ENCODE measurements at regions not wholly inside any gene's neighbourhood (a gene's known extent, or its start where the extent isn't known, plus 50 kb on each side); places are given as distances from the start of the nearest gene placed in this dataset.
A peak's percentile ranks its signal among the peaks of the same experiment; 100 is the strongest.
"Not testable (repeated sequence)": the region's sequence is repeated elsewhere in the genome, so short reads cannot be mapped to it uniquely, and the experiment has no call there.

DNA sequence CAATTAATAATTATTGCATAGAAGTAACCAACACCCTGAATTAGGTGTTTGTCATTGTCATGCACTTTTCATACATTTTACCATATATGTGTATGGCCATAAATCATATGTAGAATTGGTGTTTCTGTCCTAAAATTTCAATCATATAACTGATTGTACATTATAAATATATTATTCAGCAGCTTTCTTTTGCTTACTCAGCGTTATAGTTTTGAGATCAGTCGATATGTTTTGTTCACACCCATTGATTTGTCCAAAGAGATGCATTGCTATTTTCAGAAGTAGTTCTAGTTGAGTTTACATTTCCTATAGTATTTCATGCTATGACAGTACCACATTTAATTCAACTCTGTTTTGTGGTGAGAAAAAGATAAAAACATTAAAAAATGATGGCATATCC lies 50.5 kb upstream of the PARP4 start:
- POLR2A ChIA-PET, result no interaction called here
- intact Hi-C loops (cut with micrococcal nuclease), result no loop called here
- Mint-ChIP-seq H3K9me3 (no peaks in the 10 kb centered on the region), H3K36me3 (no peaks in the 10 kb centered on the region), H3K27me3 (peaks cover 28 to 53% (median 36%) of the 10 kb centered on the region in 5 donors), H3K4me1 (peaks cover 0 to 12% (median 9%) of the 10 kb centered on the region in 7 donors), H3K27ac (no peak overlapping the region), H3K4me3 (no peak overlapping the region)
- Histone ChIP-seq H3K36me3 (ENCODE audit: control insufficient read depth in 2 of 3, insufficient read depth in 3 of 3, low read length in 3 of 3) (no peaks in the 10 kb centered on the region), H3K9me3 (ENCODE audit: control insufficient read depth in 2 of 3, low read length in 3 of 3) (no peaks in the 10 kb centered on the region), H3K4me1 (ENCODE audit: control insufficient read depth in 2 of 2, insufficient read depth in 2 of 2, low read length in 2 of 2) (no peaks in the 10 kb centered on the region), H3K4me3 (ENCODE audit: low read length) (no peak overlapping the region), H3K27ac (ENCODE audit: low read depth, low read length) (no peak overlapping the region), H3K27me3 (ENCODE audit: control insufficient read depth in 2 of 2, insufficient read depth in 2 of 2, low read length in 2 of 2) (peaks cover 0 to 4% of the 10 kb centered on the region in 2 donors)
- DNase-seq (no peak), ATAC-seq (no peak)
- CTCF ChIA-PET, result no interaction called here

- CTCF ChIA-PET, result not testable (repeated sequence)
These were observed 51.4 kb upstream of the PARP4 start for GRCh38 chr13:24563971-24564370.

GRCh38 chr13:24564881-24565280 lies 52.3 kb upstream of the PARP4 start:
- Mint-ChIP-seq H3K27me3 (peaks cover 10 to 37% (median 19%) of the 10 kb centered on the region in 5 donors), H3K4me3 (no peak overlapping the region), H3K9me3 (no peaks in the 10 kb centered on the region), H3K4me1 (peaks cover 0 to 3% (median under 1%) of the 10 kb centered on the region in 7 donors), H3K36me3 (no peaks in the 10 kb centered on the region), H3K27ac (no peak overlapping the region)
- no peak for DNase-seq
- Histone ChIP-seq H3K36me3 (ENCODE audit: control insufficient read depth in 2 of 3, insufficient read depth in 3 of 3, low read length in 3 of 3) (no peaks in the 10 kb centered on the region), H3K27ac (ENCODE audit: low read depth, low read length) (no peak overlapping the region), H3K4me3 (ENCODE audit: low read length) (no peak overlapping the region), H3K4me1 (ENCODE audit: control insufficient read depth in 2 of 2, insufficient read depth in 2 of 2, low read length in 2 of 2) (no peaks in the 10 kb centered on the region), H3K27me3 (ENCODE audit: control insufficient read depth in 2 of 2, insufficient read depth in 2 of 2, low read length in 2 of 2) (peaks cover 0 to 4% of the 10 kb centered on the region in 2 donors), H3K9me3 (ENCODE audit: control insufficient read depth in 2 of 3, low read length in 3 of 3) (no peaks in the 10 kb centered on the region)
- no peak for ATAC-seq
- CTCF ChIA-PET, result no interaction called here
- intact Hi-C loops (cut with micrococcal nuclease), result no loop called here
- POLR2A ChIA-PET, result no interaction called here

More at GRCh38 chr13:24563971-24564370, 51.4 kb upstream of the PARP4 start:
- H3K4me3 Mint-ChIP-seq; H3K4me3 ChIP-seq (ENCODE audit: low read length); H3K36me3 ChIP-seq (ENCODE audit: control insufficient read depth in 2 of 3, insufficient read depth in 3 of 3, low read length in 3 of 3); H3K9me3 Mint-ChIP-seq; POLR2A ChIA-PET; DNase-seq; intact Hi-C loops (cut with micrococcal nuclease); H3K4me1 ChIP-seq (ENCODE audit: control insufficient read depth in 2 of 2, insufficient read depth in 2 of 2, low read length in 2 of 2); ATAC-seq; H3K27me3 ChIP-seq (ENCODE audit: control insufficient read depth in 2 of 2, insufficient read depth in 2 of 2, low read length in 2 of 2); H3K36me3 Mint-ChIP-seq; H3K27ac Mint-ChIP-seq; H3K9me3 ChIP-seq (ENCODE audit: control insufficient read depth in 2 of 3, low read length in 3 of 3); H3K27ac ChIP-seq (ENCODE audit: low read depth, low read length): not testable (repeated sequence)
- Mint-ChIP-seq H3K4me1 (peaks cover 0 to 12% (median 9%) of the 10 kb centered on the region in 7 donors), H3K27me3 (peaks cover 19 to 46% (median 28%) of the 10 kb centered on the region in 5 donors)

DNA sequence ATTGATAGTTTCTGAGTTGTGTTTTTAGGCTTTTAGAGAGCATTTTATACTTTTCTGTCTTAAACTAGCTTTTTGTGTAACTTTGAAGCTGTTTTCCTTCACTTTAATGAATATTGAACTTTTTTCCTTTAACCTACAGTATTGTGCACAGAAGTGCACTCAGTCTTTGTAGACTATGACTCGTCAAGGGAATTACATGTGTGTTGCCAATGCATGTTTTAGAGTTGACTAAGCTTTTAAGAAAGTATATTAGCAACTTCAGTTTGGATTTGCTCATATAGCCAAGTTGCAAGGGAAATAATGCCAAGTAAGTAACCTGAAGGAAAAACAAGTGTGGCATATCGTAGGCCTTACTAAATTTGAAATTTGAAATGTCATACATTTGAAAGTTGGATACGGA lies 55.0 kb upstream of the PARP4 start:
- H3K27ac ChIP-seq (ENCODE audit: low read depth, low read length); H3K27me3 ChIP-seq (ENCODE audit: control insufficient read depth in 2 of 2, insufficient read depth in 2 of 2, low read length in 2 of 2); H3K36me3 Mint-ChIP-seq; H3K27ac Mint-ChIP-seq; intact Hi-C loops (cut with micrococcal nuclease); H3K9me3 ChIP-seq (ENCODE audit: control insufficient read depth in 2 of 3, low read length in 3 of 3); CTCF ChIA-PET; H3K4me3 Mint-ChIP-seq; H3K4me1 ChIP-seq (ENCODE audit: control insufficient read depth in 2 of 2, insufficient read depth in 2 of 2, low read length in 2 of 2); H3K4me3 ChIP-seq (ENCODE audit: low read length); H3K4me1 Mint-ChIP-seq; ATAC-seq; DNase-seq; H3K9me3 Mint-ChIP-seq; H3K36me3 ChIP-seq (ENCODE audit: control insufficient read depth in 2 of 3, insufficient read depth in 3 of 3, low read length in 3 of 3): not testable (repeated sequence)
- POLR2A ChIA-PET, result interaction anchor here (0.8 kb wide), 1 partner anchor 56 kb away, joined by 3 read pairs; no protein-coding TSS in a partner anchor
- peaks cover 10 to 39% (median 13%) of the 10 kb centered on the region in 5 donors for H3K27me3 Mint-ChIP-seq

GRCh38 chr13:24574847-24575246 lies 62.3 kb upstream of the PARP4 start:
- CTCF ChIA-PET, result no interaction called here
- no peaks in the 10 kb centered on the region for H3K27me3 ChIP-seq (ENCODE audit: control insufficient read depth in 2 of 2, insufficient read depth in 2 of 2, low read length in 2 of 2)
- DNase-seq (no peak), ATAC-seq (no peak)
- peaks cover 0 to 8% (median 5%) of the 10 kb centered on the region in 5 donors for H3K36me3 Mint-ChIP-seq
- no peaks in the 10 kb centered on the region for H3K36me3 ChIP-seq (ENCODE audit: control insufficient read depth in 2 of 3, insufficient read depth in 3 of 3, low read length in 3 of 3)
- intact Hi-C loops (cut with micrococcal nuclease), result no loop called here
- H3K4me3 ChIP-seq (ENCODE audit: low read length), result no peak overlapping the region
- peaks cover 4 to 20% (median 10%) of the 10 kb centered on the region in 11 donors for H3K9me3 Mint-ChIP-seq
- no peak overlapping the region for H3K27ac ChIP-seq (ENCODE audit: low read depth, low read length)
- H3K4me1 ChIP-seq (ENCODE audit: control insufficient read depth in 2 of 2, insufficient read depth in 2 of 2, low read length in 2 of 2), result no peaks in the 10 kb centered on the region
- peaks cover 0 to 3% (median 0%) of the 10 kb centered on the region in 7 donors for H3K4me1 Mint-ChIP-seq
- H3K27me3 Mint-ChIP-seq, result peaks cover 7 to 18% (median 12%) of the 10 kb centered on the region in 5 donors
- no peaks in the 10 kb centered on the region for H3K9me3 ChIP-seq (ENCODE audit: control insufficient read depth in 2 of 3, low read length in 3 of 3)
- H3K27ac Mint-ChIP-seq, result no peak overlapping the region
- no peak overlapping the region for H3K4me3 Mint-ChIP-seq
- POLR2A ChIA-PET, result no interaction called here

DNA sequence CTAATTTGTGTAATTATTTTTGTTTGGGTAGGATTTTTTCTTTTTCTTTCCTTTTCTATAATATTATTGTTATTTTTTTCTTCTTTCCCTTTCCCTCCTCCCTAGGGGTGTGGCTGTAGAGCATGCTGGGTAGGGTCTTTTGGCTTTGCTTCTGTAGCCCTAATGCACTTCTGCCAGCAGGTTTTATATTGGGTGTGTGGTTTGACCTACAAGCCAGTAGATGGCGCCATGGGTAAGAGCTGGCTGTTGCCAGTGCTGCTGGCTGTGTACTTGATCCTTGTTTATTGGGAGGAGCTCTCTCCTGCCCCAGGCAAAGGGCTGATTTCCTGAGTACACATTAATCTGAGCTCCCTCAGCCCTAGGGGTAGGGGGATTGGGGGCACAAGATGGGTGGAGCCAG lies 67.7 kb upstream of the PARP4 start:
- peaks cover 4 to 16% (median 10%) of the 10 kb centered on the region in 11 donors for H3K9me3 Mint-ChIP-seq
- H3K36me3 Mint-ChIP-seq; H3K4me3 Mint-ChIP-seq; H3K27ac Mint-ChIP-seq; POLR2A ChIA-PET; H3K9me3 ChIP-seq (ENCODE audit: control insufficient read depth in 2 of 3, low read length in 3 of 3); H3K36me3 ChIP-seq (ENCODE audit: control insufficient read depth in 2 of 3, insufficient read depth in 3 of 3, low read length in 3 of 3); H3K27me3 ChIP-seq (ENCODE audit: control insufficient read depth in 2 of 2, insufficient read depth in 2 of 2, low read length in 2 of 2); ATAC-seq; H3K4me1 ChIP-seq (ENCODE audit: control insufficient read depth in 2 of 2, insufficient read depth in 2 of 2, low read length in 2 of 2); H3K4me3 ChIP-seq (ENCODE audit: low read length); H3K27ac ChIP-seq (ENCODE audit: low read depth, low read length): not testable (repeated sequence)
- intact Hi-C loops (cut with micrococcal nuclease), result loop anchor here (1.0 to 2.0 kb wide), 4 partner anchors 90 to 414 kb away; no protein-coding TSS in a partner anchor
- DNase-seq, result peak in 5 of 9 donors; percentile 5 to 38 (median 28)
- CTCF ChIA-PET, result interaction anchor here (0.7 to 1.7 kb wide), 2 partner anchors 60 to 147 kb away, joined by 3 to 6 read pairs; no protein-coding TSS in a partner anchor
- peaks cover 0 to 15% (median 0%) of the 10 kb centered on the region in 7 donors for H3K4me1 Mint-ChIP-seq
- H3K27me3 Mint-ChIP-seq, result peaks cover 12 to 15% (median 13%) of the 10 kb centered on the region in 5 donors

GRCh38 chr13:24581578-24581977 lies 69.0 kb upstream of the PARP4 start:
- H3K36me3 Mint-ChIP-seq; ATAC-seq; H3K36me3 ChIP-seq (ENCODE audit: control insufficient read depth in 2 of 3, insufficient read depth in 3 of 3, low read length in 3 of 3); H3K9me3 ChIP-seq (ENCODE audit: control insufficient read depth in 2 of 3, low read length in 3 of 3); CTCF ChIA-PET; H3K4me1 ChIP-seq (ENCODE audit: control insufficient read depth in 2 of 2, insufficient read depth in 2 of 2, low read length in 2 of 2); DNase-seq; H3K27me3 ChIP-seq (ENCODE audit: control insufficient read depth in 2 of 2, insufficient read depth in 2 of 2, low read length in 2 of 2); H3K9me3 Mint-ChIP-seq; POLR2A ChIA-PET; H3K27ac ChIP-seq (ENCODE audit: low read depth, low read length); H3K4me3 ChIP-seq (ENCODE audit: low read length): not testable (repeated sequence)
- intact Hi-C loops (cut with micrococcal nuclease), result loop anchor here (1.0 to 2.0 kb wide), 3 partner anchors 89 to 413 kb away; no protein-coding TSS in a partner anchor
- Mint-ChIP-seq H3K27me3 (peaks cover 4 to 15% (median 12%) of the 10 kb centered on the region in 5 donors), H3K27ac (peak overlapping the region in 1 of 9 donors; percentile 29), H3K4me3 (peak overlapping the region in 1 of 10 donors; percentile 55), H3K4me1 (peaks cover 0 to 12% (median 0%) of the 10 kb centered on the region in 7 donors)
